Stimulated activated CD4-positive, alpha-beta T cell treated with anti-CD3 and anti-CD28 coated beads, Interleukin-4, amount 100 ng/mL, for 4 hours (primary cell): ENCODE measurements at regions not wholly inside any gene's neighbourhood (a gene's known extent, or its start where the extent isn't known, plus 50 kb on each side); places are given as distances from the start of the nearest gene placed in this dataset.
"Not testable (repeated sequence)": the region's sequence is repeated elsewhere in the genome, so short reads cannot be mapped to it uniquely, and the experiment has no call there.

Experiments
- DNase-seq, 2 experiments: peaks; one replicate each; pipeline ENCODE4 v3.0.0-alpha.2; 2020

GRCh38 chr5:106085136-106085535, 1585.6 kb downstream of the EFNA5 start:
- DNase-seq = no peak

DNA sequence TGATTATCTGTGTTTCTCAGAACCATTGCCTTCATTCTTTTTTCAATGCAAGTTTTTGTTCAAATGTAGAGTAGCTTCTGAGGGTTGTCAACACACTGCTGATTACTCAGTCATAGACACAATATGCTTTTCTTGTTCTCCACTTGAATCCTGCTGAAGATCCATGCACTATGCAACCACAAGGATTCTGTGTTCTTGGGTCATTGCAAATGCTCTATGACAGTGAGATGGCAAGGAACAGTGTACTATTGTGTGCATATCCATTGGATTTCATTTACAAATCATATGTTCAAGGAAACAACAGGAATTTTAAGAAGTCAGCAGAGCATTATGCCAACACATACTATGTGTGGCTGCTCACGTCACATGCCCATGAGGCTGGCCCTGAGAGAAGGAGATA, 1590.2 kb downstream of the EFNA5 start:
- no peak for DNase-seq

GRCh38 chr5:106076655-106077054, 1594.1 kb downstream of the EFNA5 start:
- DNase-seq = no peak

GRCh38 chr5:106072208-106072607, 1598.5 kb downstream of the EFNA5 start:
- DNase-seq = no peak

GRCh38 chr5:106047341-106047740, 1623.4 kb downstream of the EFNA5 start:
- DNase-seq = no peak

- DNase-seq = not testable (repeated sequence)
Observed at GRCh38 chr5:106032069-106032468, 1638.7 kb downstream of the EFNA5 start.

DNA sequence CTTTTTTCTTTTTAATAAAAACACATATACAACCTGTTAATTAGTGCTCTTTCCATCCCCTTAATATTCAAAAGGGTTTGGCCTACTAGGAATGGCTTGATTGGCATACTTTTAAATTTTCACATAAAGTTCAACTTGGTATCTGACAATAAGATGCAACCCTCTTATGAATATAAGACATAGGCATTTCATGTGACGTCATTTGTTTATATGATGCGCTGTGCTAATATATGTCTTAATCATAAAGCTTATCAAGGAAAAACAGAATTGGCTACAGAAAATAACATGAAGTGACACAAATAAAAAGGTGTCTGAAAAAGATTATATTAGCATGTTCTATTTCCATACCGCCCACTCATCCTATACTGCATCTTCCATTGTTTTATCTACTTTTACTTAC, 1642.4 kb downstream of the EFNA5 start:
- DNase-seq = no peak

GRCh38 chr5:106020894-106021293, 1649.8 kb downstream of the EFNA5 start:
- DNase-seq = no peak

GRCh38 chr5:106019261-106019660, 1651.5 kb downstream of the EFNA5 start:
- no peak for DNase-seq

GRCh38 chr5:106017243-106017857, 1653.4 kb downstream of the EFNA5 start:
- DNase-seq = no peak

GRCh38 chr5:106014262-106014661, 1656.5 kb downstream of the EFNA5 start:
- no peak for DNase-seq

- DNase-seq = no peak
Observed at GRCh38 chr5:106006242-106006641, 1664.5 kb downstream of the EFNA5 start.

- not testable (repeated sequence) for DNase-seq
Observed at GRCh38 chr5:105998991-105999390, 1671.7 kb downstream of the EFNA5 start.

DNA sequence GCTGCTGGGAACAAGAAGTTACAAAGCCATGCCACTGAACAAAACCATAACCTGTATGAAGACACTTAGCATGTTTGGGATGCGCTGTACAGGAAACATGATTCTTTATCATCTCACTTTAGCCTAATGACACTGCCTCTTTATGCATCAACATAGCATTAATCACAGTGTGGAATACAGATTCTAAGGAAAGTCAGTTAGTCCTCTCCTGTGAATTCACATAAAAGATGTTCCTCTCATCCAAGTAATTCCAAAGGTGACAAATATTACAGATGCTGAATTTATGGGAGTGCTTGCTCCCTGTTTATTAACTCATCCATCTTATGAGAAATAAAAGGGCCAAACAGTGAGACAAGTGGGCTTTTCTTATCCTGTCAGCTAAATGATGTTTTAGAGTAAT, 1677.7 kb downstream of the EFNA5 start:
- DNase-seq = no peak

DNA sequence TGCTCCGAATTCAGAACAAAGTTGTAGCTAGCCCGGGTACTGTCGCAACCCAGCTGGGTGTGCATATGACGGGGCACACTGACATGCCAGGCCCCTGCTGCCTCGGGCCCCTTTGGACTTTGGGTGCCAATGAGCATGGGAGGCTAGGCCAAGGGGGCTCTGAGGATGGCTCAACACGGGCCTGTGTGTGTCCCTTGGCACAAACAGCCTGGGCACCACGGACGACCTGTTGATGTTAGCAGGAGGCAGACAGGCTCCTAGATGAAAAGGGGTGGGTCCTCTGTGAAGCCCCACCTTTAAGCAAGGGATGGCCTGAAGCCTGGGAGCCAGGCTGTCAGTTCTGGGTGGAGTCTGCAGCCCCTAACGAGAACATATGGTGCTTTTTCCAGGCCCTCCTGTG, 1688.2 kb downstream of the EFNA5 start:
- DNase-seq = no peak

DNA sequence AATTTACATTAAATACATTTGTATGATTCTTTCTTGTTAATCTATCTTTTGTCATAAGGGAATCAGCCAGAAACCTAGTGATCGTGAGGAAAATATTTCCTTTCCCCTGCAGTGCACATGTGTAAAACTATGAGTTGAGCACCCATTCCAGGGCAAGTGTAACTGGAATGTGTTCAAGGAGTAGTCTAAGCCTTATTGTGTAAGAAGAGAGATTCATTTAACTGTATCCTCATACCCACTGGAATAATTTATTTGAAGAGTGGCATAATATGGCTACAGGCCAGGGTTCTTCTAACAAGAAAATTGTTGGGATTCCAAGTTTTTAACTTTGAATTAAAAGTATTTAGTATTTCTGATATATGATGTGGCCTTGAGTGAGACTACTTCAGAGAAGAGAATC, 1692.7 kb downstream of the EFNA5 start:
- no peak for DNase-seq

GRCh38 chr5:105977163-105977562, 1693.6 kb downstream of the EFNA5 start:
- no peak for DNase-seq

- no peak for DNase-seq
Observed at GRCh38 chr5:105970919-105971318, 1699.8 kb downstream of the EFNA5 start.

DNA sequence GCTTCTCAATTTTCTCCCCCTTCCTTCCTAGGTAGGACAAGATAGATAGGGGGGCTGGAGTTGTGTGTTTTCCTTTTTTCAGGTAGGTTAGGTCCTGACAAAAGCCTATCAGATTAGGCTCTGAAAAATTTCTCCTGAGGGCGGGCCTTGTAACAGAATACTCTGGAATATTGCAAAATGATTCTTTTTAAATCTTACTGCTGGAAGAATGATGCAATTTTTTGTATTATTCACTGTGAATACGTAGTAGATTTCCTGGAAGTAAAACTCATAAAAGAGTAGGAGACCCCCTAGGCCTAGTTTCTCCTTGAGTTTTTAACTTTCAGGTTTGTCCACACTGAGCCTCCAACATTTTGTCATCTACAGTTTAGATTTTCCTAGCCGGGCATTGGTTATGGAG, 1701.8 kb downstream of the EFNA5 start:
- no peak for DNase-seq

GRCh38 chr5:105963696-105964255, 1707.0 kb downstream of the EFNA5 start:
- no peak for DNase-seq

DNA sequence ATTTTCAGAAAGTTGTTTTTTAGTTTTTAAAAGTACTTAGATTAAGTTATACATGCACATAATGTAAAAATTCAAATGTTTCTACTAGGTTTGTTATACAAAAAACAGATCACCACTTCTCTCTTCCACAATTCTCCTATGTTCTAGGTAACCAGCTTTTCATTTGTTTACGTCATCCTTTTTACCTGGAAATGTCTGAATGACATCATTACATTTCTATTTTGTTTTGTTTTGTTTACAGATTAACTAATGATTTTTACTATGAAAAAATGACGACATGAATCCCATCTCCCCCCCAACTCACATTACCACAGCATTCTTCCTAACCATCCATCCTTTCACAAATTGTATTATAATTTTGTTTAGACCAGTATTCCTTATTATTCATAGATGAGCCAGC, 1709.2 kb downstream of the EFNA5 start:
- DNase-seq = no peak

GRCh38 chr5:105956456-105957196, 1714.1 kb downstream of the EFNA5 start:
- no peak for DNase-seq

DNA sequence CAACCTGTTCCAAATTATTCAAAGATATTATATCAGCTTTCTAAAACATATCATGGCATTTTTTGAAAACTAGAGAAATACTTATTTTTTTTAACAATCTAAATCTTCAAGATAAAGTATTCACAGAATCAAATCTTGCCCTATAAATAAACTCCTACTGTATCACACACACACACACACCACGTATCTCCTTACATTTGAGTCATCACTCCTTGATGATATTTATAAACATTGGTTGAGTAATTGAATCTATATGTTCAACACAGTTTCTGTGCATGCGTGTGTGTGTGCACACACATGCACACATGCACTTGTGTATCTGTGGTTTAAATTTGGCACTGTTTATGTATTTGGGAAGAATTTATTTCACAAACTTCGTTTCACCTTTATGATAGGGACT, 1716.4 kb downstream of the EFNA5 start:
- DNase-seq = no peak

- DNase-seq = no peak
Observed at GRCh38 chr5:105953616-105954015, 1717.1 kb downstream of the EFNA5 start.

GRCh38 chr5:105952875-105953274, 1717.9 kb downstream of the EFNA5 start:
- no peak for DNase-seq
